NCI-H82 (cell line): ENCODE measurements at regions not wholly inside any gene's neighbourhood (a gene's known extent, or its start where the extent isn't known, plus 50 kb on each side); places are given as distances from the start of the nearest gene placed in this dataset.

Experiments
- DNase-seq: peaks from one replicate; lab custom pipeline; 2025; lab: John Stamatoyannopoulos, UW

GRCh38 chr7:56291-56913 is 136.0 kb upstream of the FAM20C start:
- no peak for DNase-seq

- DNase-seq, result no peak
Observed at GRCh38 chr7:57071-57470, 135.3 kb upstream of the FAM20C start.

- DNase-seq, result no peak
Observed at GRCh38 chr7:57482-58255, 134.7 kb upstream of the FAM20C start.

GRCh38 chr7:58316-58715 is 134.1 kb upstream of the FAM20C start:
- DNase-seq, result no peak

- no peak for DNase-seq
Observed at GRCh38 chr7:59079-60016, 133.0 kb upstream of the FAM20C start.

- DNase-seq, result no peak
Observed at GRCh38 chr7:60017-60675, 132.2 kb upstream of the FAM20C start.

- DNase-seq, result no peak
Observed at GRCh38 chr7:60706-61105, 131.7 kb upstream of the FAM20C start.

GRCh38 chr7:61111-61510 is 131.3 kb upstream of the FAM20C start:
- no peak for DNase-seq

- no peak for DNase-seq
Observed at GRCh38 chr7:61576-62360, 130.6 kb upstream of the FAM20C start.

- DNase-seq, result no peak
Observed at GRCh38 chr7:62361-63116, 129.8 kb upstream of the FAM20C start.

- no peak for DNase-seq
Observed at GRCh38 chr7:63117-63480, 129.3 kb upstream of the FAM20C start.

GRCh38 chr7:63521-64021 is 128.8 kb upstream of the FAM20C start:
- no peak for DNase-seq

GRCh38 chr7:64098-64915 is 128.1 kb upstream of the FAM20C start:
- peak; percentile 90 for DNase-seq

- DNase-seq, result no peak
Observed at GRCh38 chr7:64916-65341, 127.4 kb upstream of the FAM20C start.

GRCh38 chr7:65554-65953 is 126.8 kb upstream of the FAM20C start:
- peak; percentile 80 for DNase-seq

GRCh38 chr7:66296-66695 is 126.1 kb upstream of the FAM20C start:
- no peak for DNase-seq

- DNase-seq, result no peak
Observed at GRCh38 chr7:66741-67140, 125.6 kb upstream of the FAM20C start.

GRCh38 chr7:67661-68395 is 124.5 kb upstream of the FAM20C start:
- DNase-seq, result no peak

GRCh38 chr7:68629-69028 is 123.7 kb upstream of the FAM20C start:
- DNase-seq, result peak; percentile 8
